Hepatocyte (in vitro differentiated cells): ENCODE measurements at regions not wholly inside any gene's neighbourhood (a gene's known extent, or its start where the extent isn't known, plus 50 kb on each side); places are given as distances from the start of the nearest gene placed in this dataset.

ENCODE experiments used
- DNase-seq: peaks from one replicate; pipeline ENCODE4 v3.0.0-alpha.2; 2016; ENCODE audit warnings: low spot score
- H2AFZ ChIP-seq: fragments of 200-600 bp; sonication (generic); 2 replicates; pipeline ENCODE4 v1.6.0; 2016; ENCODE audit warnings: antibody characterized with exemption, mild to moderate bottlenecking
- H3K27ac ChIP-seq: fragments of 200-600 bp; sonication (generic); 2 replicates; pipeline ENCODE4 v1.5.1; 2016; ENCODE audit warnings: mild to moderate bottlenecking
- H3K27me3 ChIP-seq: fragments of 200-600 bp; sonication (generic); 2 replicates; pipeline ENCODE4 v1.6.1; 2016
- H3K36me3 ChIP-seq: fragments of 200-600 bp; sonication (generic); replicated peaks from 2 replicates; pipeline ENCODE4 v1.5.1; 2016; ENCODE audit warnings: low read depth; ENCODE audit not compliant: insufficient read depth
- H3K4me1 ChIP-seq: fragments of 200-600 bp; sonication (generic); 2 replicates; pipeline ENCODE4 v1.5.1; 2016; ENCODE audit warnings: mild to moderate bottlenecking, moderate library complexity; ENCODE audit not compliant: insufficient read depth
- H3K4me2 ChIP-seq: fragments of 200-600 bp; sonication (generic); 2 replicates; pipeline ENCODE4 v1.6.0; 2016
- H3K4me3 ChIP-seq: fragments of 200-600 bp; sonication (generic); 2 replicates; pipeline ENCODE4 v1.5.1; 2016; ENCODE audit warnings: mild to moderate bottlenecking
- H3K79me2 ChIP-seq: fragments of 200-600 bp; sonication (generic); 2 replicates; pipeline ENCODE4 v1.6.0; 2017; ENCODE audit warnings: mild to moderate bottlenecking
- H3K9me2 ChIP-seq: fragments of 200-600 bp; sonication (generic); replicated peaks from 2 replicates; pipeline ENCODE4 v1.6.0; 2017; ENCODE audit warnings: mild to moderate bottlenecking; ENCODE audit not compliant: insufficient read depth
- H3K9me3 ChIP-seq: fragments of 200-600 bp; sonication (generic); 2 replicates; pipeline ENCODE4 v1.5.1; 2016; ENCODE audit warnings: low read depth, mild to moderate bottlenecking
- H4K20me1 ChIP-seq: fragments of 200-600 bp; sonication (generic); 2 replicates; pipeline ENCODE4 v1.6.0; 2016; ENCODE audit warnings: mild to moderate bottlenecking; ENCODE audit not compliant: insufficient read depth, poor library complexity, severe bottlenecking
- CTCF ChIP-seq: fragments of 200-600 bp; sonication (generic); IDR thresholded peaks from 2 replicates; pipeline ENCODE4 v1.5.1; 2016; ENCODE audit warnings: antibody characterized with exemption, mild to moderate bottlenecking; ENCODE audit not compliant: poor library complexity
- EZH2 ChIP-seq: fragments of 200-600 bp; sonication (generic); IDR thresholded peaks from 2 replicates; pipeline ENCODE4 v1.6.1; 2016; ENCODE audit warnings: antibody characterized with exemption, mild to moderate bottlenecking, borderline replicate concordance
- EZH2phosphoT487 ChIP-seq: fragments of 200-600 bp; sonication (generic); IDR thresholded peaks from one replicate; pipeline ENCODE4 v1.6.1; 2018; ENCODE audit warnings: antibody characterized with exemption, mild to moderate bottlenecking, low read depth, moderate library complexity; ENCODE audit not compliant: unreplicated experiment, severe bottlenecking
- WGBS: methylation state at CpG from one replicate; pipeline ENCODE4 v1.1.6; 2016; ENCODE audit warnings: low lambda C conversion rate; ENCODE audit errors: missing lambda C conversion rate; 5-methylcytosine and 5-hydroxymethylcytosine counted together

- no peak overlapping the region for H3K4me2 ChIP-seq
- no peaks in the 10 kb centered on the region for H3K9me3 ChIP-seq
- H3K9me2 ChIP-seq, result no peaks in the 10 kb centered on the region
- no peaks in the 10 kb centered on the region for H3K79me2 ChIP-seq
- WGBS, result 83% methylated on average over 4 of the region's 4 CpGs
- H3K27me3 ChIP-seq, result no peaks in the 10 kb centered on the region
- H3K4me1 ChIP-seq, result peaks cover 9% of the 10 kb centered on the region
- peak overlapping the region; percentile 94 for H3K27ac ChIP-seq
- H3K4me3 ChIP-seq, result no peak overlapping the region
- no peaks in the 10 kb centered on the region for H4K20me1 ChIP-seq
- DNase-seq, result no peak
- H3K36me3 ChIP-seq, result no peaks in the 10 kb centered on the region
- TF ChIP-seq CTCF (no peak), EZH2phosphoT487 (no peak), EZH2 (no peak)
- no peak overlapping the region for H2AFZ ChIP-seq
Measured at GRCh38 chr5:57325678-57326397, 152.0 kb downstream of the GPBP1 start.

GRCh38 chr5:57324861-57325260 is 151.0 kb downstream of the GPBP1 start:
- Histone ChIP-seq H3K9me2 (no peaks in the 10 kb centered on the region), H2AFZ (no peak overlapping the region), H3K4me2 (peak overlapping the region; percentile 4), H3K9me3 (no peaks in the 10 kb centered on the region), H3K4me1 (peaks cover 9% of the 10 kb centered on the region), H3K36me3 (no peaks in the 10 kb centered on the region), H4K20me1 (no peaks in the 10 kb centered on the region), H3K27ac (peak overlapping the region; percentile 94), H3K4me3 (no peak overlapping the region), H3K79me2 (no peaks in the 10 kb centered on the region), H3K27me3 (no peaks in the 10 kb centered on the region)
- 67% methylated on average over 4 of the region's 4 CpGs for WGBS
- TF ChIP-seq EZH2phosphoT487 (no peak), EZH2 (no peak), CTCF (no peak)
- DNase-seq, result peak; percentile 28

- no peaks in the 10 kb centered on the region for H3K36me3 ChIP-seq
- no peaks in the 10 kb centered on the region for H3K9me2 ChIP-seq
- H4K20me1 ChIP-seq, result no peaks in the 10 kb centered on the region
- H3K9me3 ChIP-seq, result no peaks in the 10 kb centered on the region
- peak; percentile 50 for DNase-seq
- H3K4me3 ChIP-seq, result no peak overlapping the region
- no peaks in the 10 kb centered on the region for H3K79me2 ChIP-seq
- 52% methylated on average over 4 of the region's 4 CpGs for WGBS
- TF ChIP-seq EZH2phosphoT487 (no peak), EZH2 (no peak), CTCF (no peak)
- no peaks in the 10 kb centered on the region for H3K27me3 ChIP-seq
- no peak overlapping the region for H3K4me2 ChIP-seq
- peaks cover 9% of the 10 kb centered on the region for H3K4me1 ChIP-seq
- H2AFZ ChIP-seq, result no peak overlapping the region
- H3K27ac ChIP-seq, result peak overlapping the region; percentile 94
Measured at GRCh38 chr5:57324181-57324580, 150.3 kb downstream of the GPBP1 start.
